Hepatocyte (in vitro differentiated cells): ENCODE measurements at regions not wholly inside any gene's neighbourhood (a gene's known extent, or its start where the extent isn't known, plus 50 kb on each side); places are given as distances from the start of the nearest gene placed in this dataset.

ENCODE experiments used
- DNase-seq: peaks from one replicate; pipeline ENCODE4 v3.0.0-alpha.2; 2016; ENCODE audit warnings: low spot score
- H2AFZ ChIP-seq: fragments of 200-600 bp; sonication (generic); 2 replicates; pipeline ENCODE4 v1.6.0; 2016; ENCODE audit warnings: antibody characterized with exemption, mild to moderate bottlenecking
- H3K27ac ChIP-seq: fragments of 200-600 bp; sonication (generic); 2 replicates; pipeline ENCODE4 v1.5.1; 2016; ENCODE audit warnings: mild to moderate bottlenecking
- H3K27me3 ChIP-seq: fragments of 200-600 bp; sonication (generic); 2 replicates; pipeline ENCODE4 v1.6.1; 2016
- H3K36me3 ChIP-seq: fragments of 200-600 bp; sonication (generic); replicated peaks from 2 replicates; pipeline ENCODE4 v1.5.1; 2016; ENCODE audit warnings: low read depth; ENCODE audit not compliant: insufficient read depth
- H3K4me1 ChIP-seq: fragments of 200-600 bp; sonication (generic); 2 replicates; pipeline ENCODE4 v1.5.1; 2016; ENCODE audit warnings: mild to moderate bottlenecking, moderate library complexity; ENCODE audit not compliant: insufficient read depth
- H3K4me2 ChIP-seq: fragments of 200-600 bp; sonication (generic); 2 replicates; pipeline ENCODE4 v1.6.0; 2016
- H3K4me3 ChIP-seq: fragments of 200-600 bp; sonication (generic); 2 replicates; pipeline ENCODE4 v1.5.1; 2016; ENCODE audit warnings: mild to moderate bottlenecking
- H3K79me2 ChIP-seq: fragments of 200-600 bp; sonication (generic); 2 replicates; pipeline ENCODE4 v1.6.0; 2017; ENCODE audit warnings: mild to moderate bottlenecking
- H3K9me2 ChIP-seq: fragments of 200-600 bp; sonication (generic); replicated peaks from 2 replicates; pipeline ENCODE4 v1.6.0; 2017; ENCODE audit warnings: mild to moderate bottlenecking; ENCODE audit not compliant: insufficient read depth
- H3K9me3 ChIP-seq: fragments of 200-600 bp; sonication (generic); 2 replicates; pipeline ENCODE4 v1.5.1; 2016; ENCODE audit warnings: low read depth, mild to moderate bottlenecking
- H4K20me1 ChIP-seq: fragments of 200-600 bp; sonication (generic); 2 replicates; pipeline ENCODE4 v1.6.0; 2016; ENCODE audit warnings: mild to moderate bottlenecking; ENCODE audit not compliant: insufficient read depth, poor library complexity, severe bottlenecking
- CTCF ChIP-seq: fragments of 200-600 bp; sonication (generic); IDR thresholded peaks from 2 replicates; pipeline ENCODE4 v1.5.1; 2016; ENCODE audit warnings: antibody characterized with exemption, mild to moderate bottlenecking; ENCODE audit not compliant: poor library complexity
- EZH2 ChIP-seq: fragments of 200-600 bp; sonication (generic); IDR thresholded peaks from 2 replicates; pipeline ENCODE4 v1.6.1; 2016; ENCODE audit warnings: antibody characterized with exemption, mild to moderate bottlenecking, borderline replicate concordance
- EZH2phosphoT487 ChIP-seq: fragments of 200-600 bp; sonication (generic); IDR thresholded peaks from one replicate; pipeline ENCODE4 v1.6.1; 2018; ENCODE audit warnings: antibody characterized with exemption, mild to moderate bottlenecking, low read depth, moderate library complexity; ENCODE audit not compliant: unreplicated experiment, severe bottlenecking
- WGBS: methylation state at CpG from one replicate; pipeline ENCODE4 v1.1.6; 2016; ENCODE audit warnings: low lambda C conversion rate; ENCODE audit errors: missing lambda C conversion rate; 5-methylcytosine and 5-hydroxymethylcytosine counted together

DNA sequence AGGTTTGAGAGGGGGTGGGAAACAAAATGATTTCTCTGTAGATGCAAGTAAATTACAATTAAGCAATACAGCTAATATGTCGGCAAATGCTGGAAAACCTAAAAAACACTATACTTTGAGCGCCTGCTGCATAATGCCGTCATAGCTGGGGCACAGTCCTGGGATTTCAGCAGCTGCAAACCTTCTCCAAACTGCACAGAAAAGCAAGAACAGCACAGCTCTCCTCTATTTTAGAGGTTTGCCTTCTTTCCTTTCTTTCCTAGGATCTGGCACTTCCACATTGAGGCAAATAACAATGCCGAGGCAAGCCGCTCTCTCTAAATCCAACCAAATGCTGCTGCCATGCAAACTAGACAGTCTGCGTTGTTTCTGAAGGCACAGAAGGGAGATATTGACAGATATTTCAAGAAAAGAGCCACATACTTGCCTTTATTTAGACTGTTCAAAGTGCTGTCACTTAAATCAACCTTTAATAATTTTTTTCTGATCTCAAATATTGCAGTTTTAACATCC is 287.1 kb upstream of the G2E3 start:
- Histone ChIP-seq H4K20me1 (no peaks in the 10 kb centered on the region), H3K27me3 (peaks cover 6% of the 10 kb centered on the region), H3K9me2 (no peaks in the 10 kb centered on the region), H3K79me2 (no peaks in the 10 kb centered on the region), H3K27ac (no peak overlapping the region), H3K4me3 (no peak overlapping the region), H3K9me3 (no peaks in the 10 kb centered on the region), H3K36me3 (no peaks in the 10 kb centered on the region), H3K4me1 (peaks cover 5% of the 10 kb centered on the region), H2AFZ (no peak overlapping the region), H3K4me2 (no peak overlapping the region)
- WGBS: 87% methylated on average over 6 of the region's 6 CpGs
- no peak for DNase-seq
- TF ChIP-seq EZH2 (no peak), CTCF (no peak)

DNA sequence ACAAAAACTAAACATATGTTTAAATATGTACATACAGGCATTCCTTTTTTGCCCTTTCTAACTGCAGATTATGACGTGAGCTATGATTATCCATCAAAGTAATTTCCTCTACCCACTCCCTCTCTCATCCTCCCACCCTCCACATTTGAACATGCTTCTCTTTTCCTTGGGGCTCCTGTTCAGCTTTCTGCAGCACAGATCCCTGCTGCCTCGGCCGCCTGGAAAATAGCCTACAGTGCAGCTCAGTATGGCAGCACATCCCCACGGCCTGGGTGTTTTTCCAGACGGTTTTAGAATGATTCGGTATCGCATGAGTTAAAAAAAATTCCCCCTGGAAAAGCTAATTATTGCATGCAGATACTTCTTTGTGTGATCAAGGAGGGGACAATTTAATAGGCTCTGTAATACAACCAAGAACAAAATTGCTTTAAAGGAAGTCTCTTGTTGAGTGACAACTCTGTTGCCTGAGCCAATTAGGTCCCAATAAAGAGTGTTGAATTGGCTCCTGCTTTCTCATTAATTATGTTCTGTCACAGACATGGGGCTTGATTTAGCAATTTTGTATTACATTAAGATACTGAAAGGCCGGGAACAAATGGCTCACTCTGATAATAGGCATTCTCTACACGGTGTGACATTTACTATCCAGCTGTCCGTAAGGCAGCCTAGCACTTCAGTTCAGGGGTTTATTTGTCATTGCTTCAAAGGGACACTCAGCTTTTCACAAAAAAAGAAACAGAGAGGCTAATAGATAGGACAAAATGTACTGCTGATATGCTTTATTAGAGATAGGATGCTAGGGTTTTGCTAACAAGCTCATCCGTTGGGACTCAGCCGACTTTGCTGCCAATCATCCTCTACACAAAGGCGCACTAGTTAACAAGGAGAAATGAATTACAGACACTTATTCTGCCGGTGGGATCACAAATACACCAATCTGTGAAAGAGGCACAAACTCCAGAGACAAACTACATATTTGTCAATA is 285.8 kb upstream of the G2E3 start:
- no peak overlapping the region for H3K4me3 ChIP-seq
- H3K36me3 ChIP-seq: no peaks in the 10 kb centered on the region
- no peak for DNase-seq
- H3K4me1 ChIP-seq: peaks cover 5% of the 10 kb centered on the region
- H3K79me2 ChIP-seq: no peaks in the 10 kb centered on the region
- TF ChIP-seq EZH2phosphoT487: no peak
- TF ChIP-seq EZH2: no peak
- no peak for TF ChIP-seq CTCF
- H3K27ac ChIP-seq: no peak overlapping the region
- H4K20me1 ChIP-seq: no peaks in the 10 kb centered on the region
- H3K9me2 ChIP-seq: no peaks in the 10 kb centered on the region
- WGBS: 74% methylated on average over 14 of the region's 14 CpGs
- no peaks in the 10 kb centered on the region for H3K9me3 ChIP-seq
- H3K4me2 ChIP-seq: no peak overlapping the region
- H2AFZ ChIP-seq: no peak overlapping the region
- H3K27me3 ChIP-seq: peaks cover 6% of the 10 kb centered on the region

- TF ChIP-seq EZH2 (no peak), CTCF (no peak), EZH2phosphoT487 (no peak)
- Histone ChIP-seq H3K9me2 (no peaks in the 10 kb centered on the region), H3K27me3 (peaks cover 6% of the 10 kb centered on the region), H3K4me2 (no peak overlapping the region), H3K36me3 (no peaks in the 10 kb centered on the region), H3K79me2 (no peaks in the 10 kb centered on the region), H3K27ac (no peak overlapping the region), H3K9me3 (no peaks in the 10 kb centered on the region), H3K4me3 (no peak overlapping the region), H4K20me1 (no peaks in the 10 kb centered on the region), H2AFZ (no peak overlapping the region), H3K4me1 (no peaks in the 10 kb centered on the region)
- WGBS: 94% methylated on average over 3 of the region's 3 CpGs
- no peak for DNase-seq
Measured at GRCh38 chr14:30275604-30276003, 283.4 kb upstream of the G2E3 start.
